ENCODE measurements at regions not wholly inside any gene's neighbourhood (a gene's known extent, or its start where the extent isn't known, plus 50 kb on each side); places are given as distances from the start of the nearest gene placed in this dataset.

- Histone ChIP-seq H3K4me3 (no peak overlapping the region), H3K36me3 (no peaks in the 10 kb centered on the region), H3K27me3 (no peaks in the 10 kb centered on the region), H3K4me1 (no peaks in the 10 kb centered on the region), H3K9me3 (no peaks in the 10 kb centered on the region), H3K27ac (no peak overlapping the region)
- intact Hi-C loops (cut with DNase I), result no loop called here
- DNase-seq, result no peak
- TF ChIP-seq POLR2A (IDR thresholded peaks at IDR 0.05) (no peak), CTCF (IDR thresholded peaks at IDR 0.05) (no peak)
- no peak for ATAC-seq
- 68% methylated on average over 11 of the region's 12 CpGs for WGBS (ENCODE audit: insufficient coverage, low coverage, low lambda C conversion rate, missing lambda C conversion rate)
Measured at GRCh38 chr5:89087551-89088318, 204.8 kb upstream of the MEF2C start.

- no peak for ATAC-seq
- intact Hi-C loops (cut with DNase I), result no loop called here
- WGBS (ENCODE audit: insufficient coverage, low coverage, low lambda C conversion rate, missing lambda C conversion rate), result 69% methylated on average over 2 of the region's 2 CpGs
Measured at GRCh38 chr5:89087128-89087527, 204.1 kb upstream of the MEF2C start.

GRCh38 chr5:89086390-89087086 lies 203.6 kb upstream of the MEF2C start:
- Histone ChIP-seq H3K27ac (no peak overlapping the region), H3K4me3 (no peak overlapping the region), H3K9me3 (no peaks in the 10 kb centered on the region), H3K4me1 (no peaks in the 10 kb centered on the region), H3K27me3 (no peaks in the 10 kb centered on the region), H3K36me3 (no peaks in the 10 kb centered on the region)
- TF ChIP-seq POLR2A (IDR thresholded peaks at IDR 0.05), result no peak
- TF ChIP-seq CTCF (IDR thresholded peaks at IDR 0.05), result no peak
- ATAC-seq (no peak), DNase-seq (no peak)
- intact Hi-C loops (cut with DNase I), result no loop called here
- 75% methylated on average over 5 of the region's 5 CpGs for WGBS (ENCODE audit: insufficient coverage, low coverage, low lambda C conversion rate, missing lambda C conversion rate)

More at GRCh38 chr5:89087128-89087527, 204.1 kb upstream of the MEF2C start:
- DNase-seq, result no peak
- no peak overlapping the region for H3K27ac ChIP-seq
- H3K36me3 ChIP-seq, result no peaks in the 10 kb centered on the region
- no peaks in the 10 kb centered on the region for H3K27me3 ChIP-seq
- H3K4me1 ChIP-seq, result no peaks in the 10 kb centered on the region
- H3K9me3 ChIP-seq, result no peaks in the 10 kb centered on the region
- no peak overlapping the region for H3K4me3 ChIP-seq
- TF ChIP-seq POLR2A (IDR thresholded peaks at IDR 0.05), result no peak
- TF ChIP-seq CTCF (IDR thresholded peaks at IDR 0.05), result no peak

GRCh38 chr5:89083791-89084190 lies 200.8 kb upstream of the MEF2C start:
- no peaks in the 10 kb centered on the region for H3K9me3 ChIP-seq
- no peaks in the 10 kb centered on the region for H3K36me3 ChIP-seq
- ATAC-seq (no peak), DNase-seq (no peak)
- intact Hi-C loops (cut with DNase I), result no loop called here
- no peaks in the 10 kb centered on the region for H3K4me1 ChIP-seq
- 71% methylated on average over 1 of the region's 1 CpG for WGBS (ENCODE audit: insufficient coverage, low coverage, low lambda C conversion rate, missing lambda C conversion rate)
- no peaks in the 10 kb centered on the region for H3K27me3 ChIP-seq
- H3K4me3 ChIP-seq, result no peak overlapping the region
- TF ChIP-seq POLR2A (IDR thresholded peaks at IDR 0.05) (no peak), CTCF (IDR thresholded peaks at IDR 0.05) (no peak)
- H3K27ac ChIP-seq, result no peak overlapping the region
